Ovary (tissue), 1 donor: ENCODE measurements at regions not wholly inside any gene's neighbourhood (a gene's known extent, or its start where the extent isn't known, plus 50 kb on each side); places are given as distances from the start of the nearest gene placed in this dataset.

Experiments used
- EP300 ChIP-seq: sonication (generic); formaldehyde crosslinking; IDR thresholded peaks from one replicate; pipeline ENCODE4 v1.6.1; 2017; ENCODE audit warnings: antibody characterized with exemption
- POLR2A ChIP-seq: fragments of 450-650 bp; IDR thresholded peaks from one replicate; pipeline ENCODE4 v1.6.1; 2017; ENCODE audit warnings: antibody characterized with exemption, mild to moderate bottlenecking, moderate library complexity

DNA sequence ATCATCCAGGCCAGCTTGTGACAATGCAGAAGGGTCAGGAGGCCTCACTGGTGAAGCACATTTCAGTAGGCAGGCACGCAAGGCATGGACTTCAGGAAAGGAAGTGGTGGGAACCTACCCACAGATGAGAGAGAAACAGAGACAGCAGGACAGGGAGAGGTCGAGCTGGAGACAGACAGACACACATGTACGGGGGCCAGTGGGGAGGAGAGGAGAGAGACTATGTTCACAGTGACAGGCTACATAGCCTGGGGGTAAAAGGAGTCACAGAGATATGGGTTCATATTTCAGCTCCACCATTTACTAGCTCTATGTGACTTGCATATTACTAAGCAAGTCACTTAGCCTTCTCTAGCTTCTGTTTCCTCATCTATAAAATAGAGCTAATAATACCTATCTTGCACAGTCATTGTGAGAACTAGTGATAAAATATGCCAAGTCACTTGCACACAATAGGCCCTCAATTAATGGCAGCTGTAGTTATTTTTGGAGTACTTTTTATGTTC, 91.1 kb upstream of the FUT8 start:
- TF ChIP-seq EP300, result no peak
- TF ChIP-seq POLR2A, result no peak
